ENCODE measurements at regions not wholly inside any gene's neighbourhood (a gene's known extent, or its start where the extent isn't known, plus 50 kb on each side); places are given as distances from the start of the nearest gene placed in this dataset.

- TF ChIP-seq POLR2A (IDR thresholded peaks at IDR 0.05): no peak
- no peak for TF ChIP-seq POLR2AphosphoS5 (IDR thresholded peaks at IDR 0.05)
- no peak for TF ChIP-seq CTCF (IDR thresholded peaks at IDR 0.05)
- intact Hi-C loops (cut with DNase I): no loop called here
- H3K4me3 ChIP-seq: no peak overlapping the region
- H3K9me3 ChIP-seq: no peaks in the 10 kb centered on the region
- no peak for DNase-seq (ENCODE audit: low spot score)
- no peaks in the 10 kb centered on the region for H3K36me3 ChIP-seq
- H3K27ac ChIP-seq: no peak overlapping the region
- no peaks in the 10 kb centered on the region for H3K4me1 ChIP-seq (replicated peaks)
- 93% methylated on average over 5 of the region's 5 CpGs for WGBS
- H3K27me3 ChIP-seq (replicated peaks; ENCODE audit: insufficient read depth): no peaks in the 10 kb centered on the region
These were observed 866.5 kb upstream of the PRKX start for GRCh38 chrX:4579999-4580398.

- intact Hi-C loops (cut with DNase I): no loop called here
- 56% methylated on average over 4 of the region's 4 CpGs for WGBS
These were observed 866.0 kb upstream of the PRKX start for GRCh38 chrX:4579480-4579879.

GRCh38 chrX:4572691-4573090, 859.2 kb upstream of the PRKX start:
- no peaks in the 10 kb centered on the region for H3K9me3 ChIP-seq
- no peak overlapping the region for H3K27ac ChIP-seq
- H3K4me1 ChIP-seq (replicated peaks): no peaks in the 10 kb centered on the region

More at GRCh38 chrX:4579480-4579879, 866.0 kb upstream of the PRKX start:
- H3K4me1 ChIP-seq (replicated peaks): no peaks in the 10 kb centered on the region
- no peak overlapping the region for H3K27ac ChIP-seq
- DNase-seq (ENCODE audit: low spot score): no peak
- H3K27me3 ChIP-seq (replicated peaks; ENCODE audit: insufficient read depth): no peaks in the 10 kb centered on the region
- no peaks in the 10 kb centered on the region for H3K36me3 ChIP-seq
- H3K4me3 ChIP-seq: no peak overlapping the region
- no peaks in the 10 kb centered on the region for H3K9me3 ChIP-seq
- TF ChIP-seq CTCF (IDR thresholded peaks at IDR 0.05) (no peak), POLR2AphosphoS5 (IDR thresholded peaks at IDR 0.05) (no peak), POLR2A (IDR thresholded peaks at IDR 0.05) (no peak)

GRCh38 chrX:4570151-4570550, 856.7 kb upstream of the PRKX start:
- TF ChIP-seq CTCF (IDR thresholded peaks at IDR 0.05): no peak
- no peak for TF ChIP-seq POLR2AphosphoS5 (IDR thresholded peaks at IDR 0.05)
- TF ChIP-seq POLR2A (IDR thresholded peaks at IDR 0.05): no peak
- Histone ChIP-seq H3K4me1 (replicated peaks) (no peaks in the 10 kb centered on the region), H3K27me3 (replicated peaks; ENCODE audit: insufficient read depth) (no peaks in the 10 kb centered on the region), H3K36me3 (no peaks in the 10 kb centered on the region), H3K9me3 (no peaks in the 10 kb centered on the region), H3K4me3 (no peak overlapping the region), H3K27ac (no peak overlapping the region)
- intact Hi-C loops (cut with DNase I): no loop called here
- no peak for DNase-seq (ENCODE audit: low spot score)
- 50% methylated on average over 1 of the region's 1 CpG for WGBS

More at GRCh38 chrX:4572691-4573090, 859.2 kb upstream of the PRKX start:
- H3K36me3 ChIP-seq: no peaks in the 10 kb centered on the region
- no peak for TF ChIP-seq POLR2AphosphoS5 (IDR thresholded peaks at IDR 0.05)
- no peak for TF ChIP-seq CTCF (IDR thresholded peaks at IDR 0.05)
- TF ChIP-seq POLR2A (IDR thresholded peaks at IDR 0.05): no peak
- no peak overlapping the region for H3K4me3 ChIP-seq
- DNase-seq (ENCODE audit: low spot score): no peak
- intact Hi-C loops (cut with DNase I): no loop called here
- no peaks in the 10 kb centered on the region for H3K27me3 ChIP-seq (replicated peaks; ENCODE audit: insufficient read depth)

- intact Hi-C loops (cut with DNase I): no loop called here
These were observed 846.7 kb upstream of the PRKX start for GRCh38 chrX:4560192-4560591.

More at GRCh38 chrX:4560192-4560591, 846.7 kb upstream of the PRKX start:
- no peak overlapping the region for H3K27ac ChIP-seq
- TF ChIP-seq POLR2A (IDR thresholded peaks at IDR 0.05) (no peak), POLR2AphosphoS5 (IDR thresholded peaks at IDR 0.05) (no peak), CTCF (IDR thresholded peaks at IDR 0.05) (no peak)
- WGBS: 94% methylated on average over 4 of the region's 4 CpGs
- H3K27me3 ChIP-seq (replicated peaks; ENCODE audit: insufficient read depth): no peaks in the 10 kb centered on the region
- no peak overlapping the region for H3K4me3 ChIP-seq
- no peaks in the 10 kb centered on the region for H3K4me1 ChIP-seq (replicated peaks)
- no peak for DNase-seq (ENCODE audit: low spot score)
- H3K36me3 ChIP-seq: no peaks in the 10 kb centered on the region
- H3K9me3 ChIP-seq: no peaks in the 10 kb centered on the region
